A673 (cell line): ENCODE measurements at regions not wholly inside any gene's neighbourhood (a gene's known extent, or its start where the extent isn't known, plus 50 kb on each side); places are given as distances from the start of the nearest gene placed in this dataset.

ENCODE experiments used
- EZH2 ChIP-seq: fragments of 200-600 bp; sonication (generic); IDR thresholded peaks from 2 replicates; pipeline ENCODE4 v1.6.1; 2017; ENCODE audit warnings: borderline replicate concordance, low read depth, mild to moderate bottlenecking, mixed read lengths, antibody characterized with exemption, low read length; ENCODE audit not compliant: poor library complexity, severe bottlenecking
- TF ChIP-seq, protein P1 (sequence below): fragments of 300-800, 200-600 bp; sonication (generic); conservative IDR thresholded peaks from 2 replicates; pipeline ENCODE4 v1.5.1; 2017; ENCODE audit warnings: low read depth, mild to moderate bottlenecking, antibody characterized with exemption, low read length, moderate library complexity, mixed read lengths

GRCh38 chr13:99822820-99823219 lies 148.7 kb downstream of the ZIC5 start:
- TF ChIP-seq, protein P1, sequence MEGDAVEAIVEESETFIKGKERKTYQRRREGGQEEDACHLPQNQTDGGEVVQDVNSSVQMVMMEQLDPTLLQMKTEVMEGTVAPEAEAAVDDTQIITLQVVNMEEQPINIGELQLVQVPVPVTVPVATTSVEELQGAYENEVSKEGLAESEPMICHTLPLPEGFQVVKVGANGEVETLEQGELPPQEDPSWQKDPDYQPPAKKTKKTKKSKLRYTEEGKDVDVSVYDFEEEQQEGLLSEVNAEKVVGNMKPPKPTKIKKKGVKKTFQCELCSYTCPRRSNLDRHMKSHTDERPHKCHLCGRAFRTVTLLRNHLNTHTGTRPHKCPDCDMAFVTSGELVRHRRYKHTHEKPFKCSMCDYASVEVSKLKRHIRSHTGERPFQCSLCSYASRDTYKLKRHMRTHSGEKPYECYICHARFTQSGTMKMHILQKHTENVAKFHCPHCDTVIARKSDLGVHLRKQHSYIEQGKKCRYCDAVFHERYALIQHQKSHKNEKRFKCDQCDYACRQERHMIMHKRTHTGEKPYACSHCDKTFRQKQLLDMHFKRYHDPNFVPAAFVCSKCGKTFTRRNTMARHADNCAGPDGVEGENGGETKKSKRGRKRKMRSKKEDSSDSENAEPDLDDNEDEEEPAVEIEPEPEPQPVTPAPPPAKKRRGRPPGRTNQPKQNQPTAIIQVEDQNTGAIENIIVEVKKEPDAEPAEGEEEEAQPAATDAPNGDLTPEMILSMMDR, result no peak
- no peak for TF ChIP-seq EZH2
